Endodermal cell (in vitro differentiated cells): ENCODE measurements at regions not wholly inside any gene's neighbourhood (a gene's known extent, or its start where the extent isn't known, plus 50 kb on each side); places are given as distances from the start of the nearest gene placed in this dataset.
A peak's percentile ranks its signal among the peaks of the same experiment; 100 is the strongest.

Source experiments
- DNase-seq: peaks from one replicate; pipeline ENCODE4 v3.0.0-alpha.2; 2017
- H3K27ac ChIP-seq: 2 replicates; pipeline ENCODE4 v1.5.1; 2013; ENCODE audit warnings: mild to moderate bottlenecking, low read depth, low read length, moderate library complexity
- H3K27me3 ChIP-seq: 2 replicates; pipeline ENCODE4 v1.6.1; 2013; ENCODE audit warnings: mild to moderate bottlenecking, low read length, moderate library complexity; ENCODE audit not compliant: insufficient read depth, control insufficient read depth, poor library complexity, severe bottlenecking
- H3K36me3 ChIP-seq: 2 replicates; pipeline ENCODE4 v1.7.0; 2013; ENCODE audit warnings: mild to moderate bottlenecking, low read length, moderate library complexity; ENCODE audit not compliant: control insufficient read depth, insufficient read depth
- H3K4me1 ChIP-seq: one replicate; pipeline ENCODE4 v1.7.0; 2013; ENCODE audit warnings: low read length; ENCODE audit not compliant: control insufficient read depth, insufficient read depth
- H3K4me3 ChIP-seq: 2 replicates; pipeline ENCODE4 v1.5.1; 2013; ENCODE audit warnings: mild to moderate bottlenecking, low read length, moderate library complexity
- H3K9ac ChIP-seq: 2 replicates; pipeline ENCODE4 v1.6.1; 2013; ENCODE audit warnings: mild to moderate bottlenecking, low read length, moderate library complexity; ENCODE audit not compliant: poor library complexity, severe bottlenecking; ENCODE audit errors: extremely low read depth
- H3K9me3 ChIP-seq: 2 replicates; pipeline ENCODE4 v1.6.1; 2013; ENCODE audit warnings: mild to moderate bottlenecking, low read length, moderate library complexity; ENCODE audit not compliant: control insufficient read depth
- H3K27ac Mint-ChIP-seq: 2 replicates; pipeline ENCODE4 v1.8.0; 2020; ENCODE audit warnings: mixed read lengths
- H3K27me3 Mint-ChIP-seq: 2 replicates; pipeline ENCODE4 v1.8.0; 2021; ENCODE audit warnings: mild to moderate bottlenecking, mixed read lengths; ENCODE audit not compliant: insufficient read depth
- H3K36me3 Mint-ChIP-seq: 2 replicates; pipeline ENCODE4 v1.8.0; 2020; ENCODE audit warnings: low read depth, mixed read lengths
- H3K4me1 Mint-ChIP-seq: 2 replicates; pipeline ENCODE4 v1.8.0; 2020; ENCODE audit warnings: mixed read lengths
- H3K4me3 Mint-ChIP-seq: 2 replicates; pipeline ENCODE4 v1.8.0; 2020; ENCODE audit warnings: mild to moderate bottlenecking, moderate library complexity, mixed read lengths
- H3K9me3 Mint-ChIP-seq: 2 replicates; pipeline ENCODE4 v1.8.0; 2020; ENCODE audit warnings: mild to moderate bottlenecking, mixed read lengths
- CTCF ChIP-seq: fragments of 200-600 bp; sonication (generic); conservative IDR thresholded peaks from 2 replicates; pipeline ENCODE4 v1.5.0; 2021; ENCODE audit warnings: antibody characterized with exemption, mild to moderate bottlenecking
- WGBS, 2 experiments: methylation state at CpG; one replicate each; pipeline versions ENCODE4 v1.1.5 to v1.1.7; 2013; ENCODE audit warnings: missing lambda C conversion rate in 2 of 2, mixed read lengths in 1 of 2; ENCODE audit not compliant: insufficient coverage in 1 of 2, insufficient read length in 1 of 2; 5-methylcytosine and 5-hydroxymethylcytosine counted together

GRCh38 chr13:30362869-30363268 is 55.5 kb upstream of the KATNAL1 start:
- Mint-ChIP-seq H3K9me3 (no peaks in the 10 kb centered on the region), H3K27ac (no peak overlapping the region), H3K4me1 (peaks cover 20% of the 10 kb centered on the region), H3K27me3 (no peaks in the 10 kb centered on the region), H3K4me3 (no peak overlapping the region), H3K36me3 (no peaks in the 10 kb centered on the region)
- no peaks in the 10 kb centered on the region for H3K4me1 ChIP-seq
- H3K36me3 ChIP-seq = no peaks in the 10 kb centered on the region
- H3K9ac ChIP-seq = no peak overlapping the region
- no peak overlapping the region for H3K4me3 ChIP-seq
- no peak for DNase-seq
- no peaks in the 10 kb centered on the region for H3K27me3 ChIP-seq
- H3K9me3 ChIP-seq = no peaks in the 10 kb centered on the region
- WGBS, 2 experiments = 94% methylated on average over 11 to 12 of the region's 12 CpGs
- TF ChIP-seq CTCF = no peak
- no peak overlapping the region for H3K27ac ChIP-seq

- no peaks in the 10 kb centered on the region for H3K36me3 Mint-ChIP-seq
- no peaks in the 10 kb centered on the region for H3K27me3 ChIP-seq
- H3K9me3 ChIP-seq = no peaks in the 10 kb centered on the region
- TF ChIP-seq CTCF = no peak
- H3K4me3 ChIP-seq = no peak overlapping the region
- no peak overlapping the region for H3K9ac ChIP-seq
- no peak overlapping the region for H3K4me3 Mint-ChIP-seq
- 85 to 91% methylated on average over 2 to 5 of the region's 5 CpGs for WGBS, 2 experiments
- no peaks in the 10 kb centered on the region for H3K36me3 ChIP-seq
- H3K4me1 ChIP-seq = no peaks in the 10 kb centered on the region
- H3K27ac ChIP-seq = no peak overlapping the region
- peaks cover 20% of the 10 kb centered on the region for H3K4me1 Mint-ChIP-seq
- H3K27ac Mint-ChIP-seq = peak overlapping the region; percentile 77
- DNase-seq = no peak
- no peaks in the 10 kb centered on the region for H3K27me3 Mint-ChIP-seq
- H3K9me3 Mint-ChIP-seq = no peaks in the 10 kb centered on the region
Observed at GRCh38 chr13:30363725-30364124, 56.4 kb upstream of the KATNAL1 start.

- no peaks in the 10 kb centered on the region for H3K27me3 ChIP-seq
- no peak for TF ChIP-seq CTCF
- H3K27ac Mint-ChIP-seq = peak overlapping the region; percentile 77
- no peak for DNase-seq
- H3K4me1 ChIP-seq = no peaks in the 10 kb centered on the region
- no peaks in the 10 kb centered on the region for H3K27me3 Mint-ChIP-seq
- no peaks in the 10 kb centered on the region for H3K9me3 ChIP-seq
- WGBS, 2 experiments = 86 to 90% methylated on average over 3 of the region's 3 CpGs
- H3K9me3 Mint-ChIP-seq = no peaks in the 10 kb centered on the region
- H3K9ac ChIP-seq = no peak overlapping the region
- no peak overlapping the region for H3K4me3 ChIP-seq
- H3K27ac ChIP-seq = no peak overlapping the region
- no peaks in the 10 kb centered on the region for H3K36me3 Mint-ChIP-seq
- H3K4me3 Mint-ChIP-seq = no peak overlapping the region
- H3K36me3 ChIP-seq = no peaks in the 10 kb centered on the region
- H3K4me1 Mint-ChIP-seq = peaks cover 20% of the 10 kb centered on the region
Observed at GRCh38 chr13:30364133-30364532, 56.8 kb upstream of the KATNAL1 start.
